GM12891 (cell line): ENCODE measurements at regions not wholly inside any gene's neighbourhood (a gene's known extent, or its start where the extent isn't known, plus 50 kb on each side); places are given as distances from the start of the nearest gene placed in this dataset.

Source experiments
- POLR2A ChIP-seq: IDR thresholded peaks from 2 replicates; pipeline ENCODE4 v1.6.1; 2011; ENCODE audit warnings: low read depth, low read length, control low read depth
- POLR2AphosphoS5 ChIP-seq: IDR thresholded peaks from 2 replicates; pipeline ENCODE4 v1.6.1; 2011; ENCODE audit warnings: low read depth, low read length, control low read depth
- SPI1 ChIP-seq: IDR thresholded peaks from 2 replicates; pipeline ENCODE4 v1.6.1; 2011; ENCODE audit warnings: low read depth, low read length, control low read depth
- TAF1 ChIP-seq: IDR thresholded peaks from 2 replicates; pipeline ENCODE4 v1.6.1; 2011; ENCODE audit warnings: low read depth, low read length, control low read depth

- TF ChIP-seq POLR2AphosphoS5, result no peak
- TF ChIP-seq POLR2A, result no peak
- TF ChIP-seq TAF1, result no peak
- no peak for TF ChIP-seq SPI1
Observed at GRCh38 chr3:26997226-26997625, 372.0 kb downstream of the NEK10 start.
